GM19025 (cell line): ENCODE measurements at regions not wholly inside any gene's neighbourhood (a gene's known extent, or its start where the extent isn't known, plus 50 kb on each side); places are given as distances from the start of the nearest gene placed in this dataset.

Experiments used
- ATAC-seq: cut with Tn5 transposase; IDR thresholded peaks from one replicate; pipeline ENCODE4 v1.9.1; 2021; ENCODE audit warnings: mild to moderate bottlenecking, low read depth, moderate library complexity; ENCODE audit not compliant: unreplicated experiment

- no peak for ATAC-seq
Observed at GRCh38 chr10:43986374-43986773, 337.7 kb upstream of the ZNF32 start.

DNA sequence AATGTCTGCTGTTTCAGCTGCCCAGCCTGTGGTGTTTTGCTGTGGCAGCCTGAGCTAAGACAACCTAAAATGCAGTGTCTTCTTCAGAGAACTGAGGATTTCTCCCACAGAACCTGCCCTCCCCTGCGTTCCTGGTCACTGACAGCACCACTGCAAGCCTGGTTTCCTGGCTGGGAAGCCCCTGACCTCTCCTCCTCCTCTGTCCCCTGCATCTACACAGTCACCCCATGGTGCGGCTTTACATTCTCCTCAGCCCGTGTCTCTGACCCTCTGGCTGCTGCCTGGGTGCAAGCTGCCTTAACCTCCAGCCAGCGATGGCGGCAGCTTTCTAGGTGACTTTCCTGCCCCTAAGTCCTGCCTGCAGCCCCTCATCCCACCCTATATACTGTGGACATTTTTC is 337.3 kb upstream of the ZNF32 start:
- ATAC-seq = no peak

- ATAC-seq = no peak
Observed at GRCh38 chr10:43983856-43984271, 335.2 kb upstream of the ZNF32 start.

- no peak for ATAC-seq
Observed at GRCh38 chr10:43983405-43983804, 334.7 kb upstream of the ZNF32 start.

- ATAC-seq = no peak
Observed at GRCh38 chr10:43982250-43982649, 333.6 kb upstream of the ZNF32 start.

DNA sequence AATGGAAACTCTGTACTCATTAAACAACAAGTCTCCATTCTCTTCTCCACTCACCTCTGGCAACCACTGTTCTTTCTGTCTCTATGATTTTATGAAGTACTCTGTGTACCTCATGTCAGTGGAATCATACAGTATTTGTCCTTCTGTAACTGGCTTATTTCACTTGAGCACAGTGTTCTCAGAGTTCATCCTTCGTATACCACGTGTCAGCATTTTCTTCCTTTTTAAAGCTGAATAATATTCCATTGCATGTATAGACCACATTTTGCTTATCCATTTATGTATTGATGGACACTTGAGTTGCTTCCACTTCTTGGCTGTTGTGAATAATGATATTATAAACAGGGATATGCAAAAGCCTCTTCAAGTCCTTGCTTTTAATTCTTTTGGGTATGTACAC is 333.0 kb upstream of the ZNF32 start:
- no peak for ATAC-seq

DNA sequence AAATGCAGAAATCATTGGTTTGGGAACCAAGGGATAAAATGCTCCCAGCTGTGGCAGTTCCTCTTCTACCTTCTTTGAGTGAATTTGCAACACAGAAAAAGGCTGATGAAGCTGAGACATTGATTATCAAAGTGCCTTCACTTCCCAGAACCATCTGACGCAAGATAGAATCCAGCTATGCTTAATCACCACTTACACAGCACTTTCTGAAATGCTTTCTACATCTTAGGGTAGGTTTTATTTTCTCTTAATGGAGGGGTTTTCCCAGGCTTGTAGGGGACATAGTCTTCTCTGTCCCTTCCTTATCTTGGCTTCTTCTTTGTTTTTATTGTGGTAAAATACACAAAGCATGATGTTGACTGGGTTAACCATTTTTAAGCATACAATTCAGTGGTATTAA is 332.6 kb upstream of the ZNF32 start:
- no peak for ATAC-seq

DNA sequence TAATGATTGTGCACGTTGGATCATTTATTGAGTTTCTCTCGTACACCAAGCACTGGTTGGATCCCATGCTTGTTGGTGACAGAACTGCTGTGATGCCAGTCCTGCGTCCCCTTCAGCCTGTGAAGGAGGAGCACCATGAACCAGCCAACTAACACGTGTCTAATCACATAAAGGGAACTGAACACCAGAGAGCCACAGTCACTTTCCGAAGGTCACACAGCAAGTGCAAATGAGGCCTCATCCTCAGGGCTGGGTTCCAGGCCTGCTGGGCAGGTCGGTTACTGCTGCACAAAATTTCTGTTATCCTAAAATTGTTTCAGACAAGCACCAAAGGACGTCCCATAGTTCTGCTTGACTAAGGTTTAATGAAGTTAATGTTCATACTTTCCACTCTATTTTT is 332.0 kb upstream of the ZNF32 start:
- no peak for ATAC-seq

GRCh38 chr10:43980313-43980712 is 331.6 kb upstream of the ZNF32 start:
- no peak for ATAC-seq

DNA sequence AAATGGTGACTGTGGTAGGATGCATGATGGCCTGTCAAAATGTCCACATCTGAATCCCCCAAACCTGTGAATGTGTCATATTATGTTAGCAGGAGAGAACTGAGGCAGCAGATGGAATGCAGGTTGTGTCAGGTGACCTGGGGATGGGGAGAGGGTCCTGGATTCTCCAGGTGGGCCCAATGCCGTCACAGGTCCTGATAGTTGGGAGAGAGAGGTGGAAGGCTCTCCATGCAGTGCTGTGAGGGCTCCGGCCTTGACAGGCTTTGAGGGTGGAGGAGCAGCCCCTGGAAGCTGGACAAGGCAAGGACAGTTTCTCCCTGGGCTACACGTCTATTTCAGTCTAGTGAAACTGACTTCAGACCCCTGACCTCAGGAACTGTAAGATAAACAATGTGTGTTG is 330.9 kb upstream of the ZNF32 start:
- no peak for ATAC-seq

DNA sequence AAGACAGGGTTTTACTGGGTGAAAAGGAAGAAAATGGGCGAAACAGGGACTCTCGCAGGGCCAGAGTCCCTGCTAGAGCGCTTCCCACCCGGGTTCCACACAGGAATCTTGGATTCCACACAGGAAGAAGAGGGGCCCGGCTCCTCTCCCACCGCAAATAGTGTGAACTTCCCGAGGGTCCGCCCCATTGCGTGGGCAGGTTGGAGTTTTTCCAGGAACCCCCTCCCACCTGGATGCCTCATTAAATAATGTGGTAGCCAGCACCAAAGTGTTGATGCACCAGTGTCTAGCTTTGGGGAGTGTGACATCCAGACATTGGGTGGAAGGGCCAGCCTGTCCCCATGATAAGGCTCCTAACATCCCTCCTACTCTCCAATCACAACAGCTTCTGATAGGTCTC is 330.3 kb upstream of the ZNF32 start:
- no peak for ATAC-seq

DNA sequence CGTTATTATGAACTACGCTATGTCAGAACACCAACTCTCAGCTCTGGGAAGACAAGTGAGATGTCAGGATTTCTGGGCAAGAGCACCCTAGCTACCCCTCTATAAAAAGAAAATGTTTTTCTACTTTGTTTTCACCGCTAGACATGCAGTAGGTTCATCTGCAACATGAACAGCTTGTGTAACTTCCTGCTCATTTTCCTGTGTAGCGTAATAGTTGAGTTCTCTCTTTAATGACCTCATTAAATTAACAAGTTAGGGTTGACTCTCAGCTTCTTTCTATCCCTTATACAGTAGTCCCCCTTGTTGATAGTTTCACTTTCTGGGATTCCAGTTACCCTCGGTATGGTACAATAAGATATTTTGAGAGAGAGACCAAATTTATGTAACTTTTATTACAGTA is 329.4 kb upstream of the ZNF32 start:
- ATAC-seq = no peak

DNA sequence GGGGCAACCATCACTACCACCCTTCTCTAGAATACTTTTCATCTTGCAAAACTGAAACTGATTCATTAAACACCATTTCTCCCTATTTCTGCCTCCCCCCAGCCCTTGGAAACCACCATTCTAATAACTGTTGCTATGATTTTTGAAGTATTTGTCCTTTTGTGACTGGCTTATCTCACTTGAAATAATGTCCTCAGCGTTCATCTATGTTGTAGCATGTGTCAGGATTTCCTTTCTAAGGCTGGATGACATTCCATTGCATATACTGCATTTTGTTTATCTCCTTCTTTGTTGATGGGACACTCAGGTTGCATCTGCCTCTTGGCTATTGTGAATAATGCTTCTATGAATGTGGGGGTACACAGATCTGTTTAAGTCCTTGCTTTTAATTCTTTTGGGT is 327.6 kb upstream of the ZNF32 start:
- no peak for ATAC-seq

GRCh38 chr10:43973801-43974200 is 325.1 kb upstream of the ZNF32 start:
- ATAC-seq = no peak

GRCh38 chr10:43972976-43973647 is 324.4 kb upstream of the ZNF32 start:
- no peak for ATAC-seq

DNA sequence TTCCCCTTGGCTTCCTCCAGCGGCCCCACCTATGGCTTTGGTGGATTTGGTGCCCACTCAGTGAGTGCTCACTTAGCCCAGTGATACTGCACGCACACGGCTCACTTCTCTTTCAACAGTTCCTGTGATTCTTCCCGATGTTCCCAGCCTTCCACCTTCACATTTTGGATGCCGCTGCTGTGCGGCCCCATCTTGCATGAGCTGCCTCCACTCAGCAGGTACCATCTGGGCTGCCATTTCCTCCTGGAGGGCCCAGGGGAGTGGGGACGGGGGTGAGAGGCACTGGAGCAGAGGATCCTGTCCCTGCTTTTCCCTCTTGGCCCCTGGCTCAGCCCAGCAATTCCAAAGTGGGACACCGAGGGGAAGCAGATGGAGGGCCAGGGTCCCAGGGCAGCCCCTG is 323.3 kb upstream of the ZNF32 start:
- ATAC-seq = no peak

- ATAC-seq = no peak
Observed at GRCh38 chr10:43971306-43971705, 322.6 kb upstream of the ZNF32 start.

- no peak for ATAC-seq
Observed at GRCh38 chr10:43970717-43971116, 322.0 kb upstream of the ZNF32 start.

DNA sequence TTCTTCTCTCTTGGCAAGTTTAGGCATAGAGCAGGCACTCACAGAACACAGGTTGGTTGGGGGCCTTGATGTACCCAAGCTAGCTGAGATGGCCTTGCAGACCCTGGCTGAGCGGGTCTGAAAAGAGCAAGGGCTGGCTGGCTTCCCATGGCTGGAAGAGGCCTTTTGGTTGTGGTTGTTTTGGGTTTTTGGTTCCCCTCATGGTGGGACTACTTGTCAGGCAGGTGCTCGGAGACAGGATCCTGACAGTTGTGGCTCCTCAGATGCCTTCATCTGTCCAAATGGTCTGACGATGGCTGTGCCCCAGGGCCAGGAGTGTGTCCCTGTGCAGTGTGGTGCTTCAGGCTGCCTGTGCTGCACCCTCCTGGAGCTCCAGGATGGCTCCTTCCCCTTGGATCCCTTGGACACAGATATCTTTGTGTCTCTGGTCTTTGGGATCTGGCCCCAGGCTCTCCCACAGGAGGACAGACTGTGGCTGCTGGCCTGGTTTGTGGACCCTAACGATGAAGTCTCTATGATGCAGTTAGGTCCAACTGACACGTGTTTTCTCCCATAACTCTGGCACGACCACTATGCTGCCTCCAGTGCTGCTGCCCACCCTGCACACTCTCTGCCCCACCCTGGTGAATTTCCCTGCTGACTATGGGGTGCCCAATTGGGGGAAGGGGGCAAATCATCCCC is 321.5 kb upstream of the ZNF32 start:
- no peak for ATAC-seq

DNA sequence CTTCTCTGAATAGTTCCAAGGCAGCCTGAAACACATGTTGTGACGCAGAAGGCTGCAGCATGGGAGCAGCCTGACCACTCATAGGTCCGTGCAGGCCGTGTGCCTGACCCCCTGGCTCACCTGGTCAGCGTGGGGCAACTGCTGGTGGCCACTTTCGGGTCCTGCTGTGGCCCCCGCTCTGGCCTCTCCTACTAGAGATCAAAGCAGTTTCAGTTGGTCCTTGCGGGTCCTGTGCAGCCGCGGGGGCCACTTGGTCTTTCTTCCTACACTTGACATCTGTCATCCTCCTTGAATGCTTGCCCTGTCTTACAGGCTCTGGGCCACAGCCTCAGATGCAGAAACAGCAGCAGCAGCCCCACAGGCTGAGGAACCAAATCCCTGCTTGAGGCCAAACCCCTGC is 320.8 kb upstream of the ZNF32 start:
- ATAC-seq = no peak

GRCh38 chr10:43968961-43969360 is 320.3 kb upstream of the ZNF32 start:
- ATAC-seq = no peak

DNA sequence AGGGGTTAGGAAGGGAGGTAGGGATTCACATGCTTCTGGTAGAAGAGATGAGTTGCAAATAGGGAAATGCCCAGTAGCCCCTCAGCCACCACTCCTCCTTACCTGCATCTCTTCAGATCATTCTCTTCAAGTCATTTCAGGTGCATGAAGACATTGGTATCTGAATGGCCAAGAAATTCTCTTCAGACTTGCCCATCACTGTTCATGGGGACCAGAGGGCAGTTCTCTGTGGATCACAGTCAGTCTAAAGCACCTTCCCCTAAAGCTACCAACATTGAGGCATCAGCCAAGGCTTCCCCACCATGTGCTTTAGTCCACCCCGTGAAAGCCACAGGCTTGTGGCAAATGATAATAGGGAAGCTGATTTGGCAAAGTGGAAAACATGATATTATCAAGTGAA is 319.4 kb upstream of the ZNF32 start:
- no peak for ATAC-seq
